Fibroblast of the aortic adventitia (primary cell): ENCODE measurements at regions not wholly inside any gene's neighbourhood (a gene's known extent, or its start where the extent isn't known, plus 50 kb on each side); places are given as distances from the start of the nearest gene placed in this dataset.
"Not testable (repeated sequence)": the region's sequence is repeated elsewhere in the genome, so short reads cannot be mapped to it uniquely, and the experiment has no call there.

ENCODE experiments used
- DNase-seq: peaks from one replicate; pipeline ENCODE4 v3.0.0-alpha.2; 2010; ENCODE audit warnings: low read depth
- H3K4me3 ChIP-seq: 2 replicates; pipeline ENCODE4 v1.5.1; 2011; ENCODE audit warnings: low read depth, mild to moderate bottlenecking, control low read depth, low read length, moderate library complexity
- CTCF ChIP-seq: IDR thresholded peaks from 2 replicates; pipeline ENCODE4 v1.5.1; 2011; ENCODE audit warnings: mild to moderate bottlenecking, low read length, control low read depth, inconsistent platforms; ENCODE audit not compliant: insufficient read depth

GRCh38 chr6:17218023-17218748 is 63.0 kb upstream of the RBM24 start:
- no peak for TF ChIP-seq CTCF
- no peak for DNase-seq
- H3K4me3 ChIP-seq, result no peak overlapping the region

- TF ChIP-seq CTCF, result no peak
- no peak overlapping the region for H3K4me3 ChIP-seq
- no peak for DNase-seq
Measured at GRCh38 chr6:17218749-17219093, 62.4 kb upstream of the RBM24 start.

- TF ChIP-seq CTCF, result no peak
Measured at GRCh38 chr6:17219098-17219497, 62.1 kb upstream of the RBM24 start.

GRCh38 chr6:17220040-17220910 is 60.9 kb upstream of the RBM24 start:
- no peak for TF ChIP-seq CTCF
- H3K4me3 ChIP-seq, result no peak overlapping the region
- DNase-seq, result peak; percentile 1

More at GRCh38 chr6:17219098-17219497, 62.1 kb upstream of the RBM24 start:
- H3K4me3 ChIP-seq, result no peak overlapping the region
- DNase-seq, result no peak

DNA sequence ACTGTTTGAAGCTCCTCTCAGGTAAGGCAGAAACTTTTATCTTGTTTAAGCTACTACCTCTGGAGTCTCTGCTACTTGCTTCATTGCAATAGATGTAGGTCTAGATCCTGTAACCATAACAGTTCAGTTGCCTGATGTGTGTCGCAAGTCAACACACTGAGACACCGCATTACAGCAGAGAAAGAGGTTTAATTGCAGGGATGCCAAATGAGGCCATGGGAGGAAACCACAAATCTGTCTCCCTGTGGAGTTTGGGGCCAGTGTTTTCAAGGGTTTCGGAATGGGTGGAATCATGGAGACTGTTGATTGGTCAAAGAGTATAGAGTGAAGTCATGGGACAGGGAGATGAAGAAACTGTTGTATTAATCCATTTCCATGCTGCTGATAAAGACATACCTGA is 57.1 kb upstream of the RBM24 start:
- TF ChIP-seq CTCF, result no peak
- no peak overlapping the region for H3K4me3 ChIP-seq
- DNase-seq, result no peak

- not testable (repeated sequence) for H3K4me3 ChIP-seq, DNase-seq
Measured at GRCh38 chr6:17224501-17224900, 56.7 kb upstream of the RBM24 start.
